Cardiac fibroblast (primary cell): ENCODE measurements at regions not wholly inside any gene's neighbourhood (a gene's known extent, or its start where the extent isn't known, plus 50 kb on each side); places are given as distances from the start of the nearest gene placed in this dataset.
A peak's percentile ranks its signal among the peaks of the same experiment; 100 is the strongest.

Experiments
- DNase-seq, 2 donors: peaks; one replicate each; pipeline versions ENCODE4 v3.0.0 to v3.0.0-alpha.2; 2010; ENCODE audit warnings: low read depth in 2 of 2
- H3K4me3 ChIP-seq, 2 donors: replicated peaks in 1 of 2; 1 replicate in 1 of 2; 2 replicates in 1 of 2; pipeline ENCODE4 v1.5.1; 2011; ENCODE audit warnings: low read depth in 2 of 2, low read length in 2 of 2, mild to moderate bottlenecking in 2 of 2, moderate library complexity in 1 of 2
- CTCF ChIP-seq: IDR thresholded peaks from one replicate; pipeline ENCODE4 v1.5.1; 2011; ENCODE audit warnings: low read depth, mild to moderate bottlenecking, low read length, inconsistent platforms

- TF ChIP-seq CTCF, result no peak
- no peak overlapping the region for H3K4me3 ChIP-seq
- DNase-seq, result no peak
These were observed 1000.4 kb downstream of the STPG2 start for GRCh38 chr4:97142893-97143292.

- no peak for DNase-seq
- TF ChIP-seq CTCF, result no peak
- H3K4me3 ChIP-seq, result no peak overlapping the region
These were observed 999.1 kb downstream of the STPG2 start for GRCh38 chr4:97144199-97144598.

- H3K4me3 ChIP-seq, result no peak overlapping the region
- TF ChIP-seq CTCF, result no peak
- no peak for DNase-seq
These were observed 992.3 kb downstream of the STPG2 start for GRCh38 chr4:97150966-97151365.

- DNase-seq, result no peak
- TF ChIP-seq CTCF, result no peak
- H3K4me3 ChIP-seq, result no peak overlapping the region
These were observed 991.1 kb downstream of the STPG2 start for GRCh38 chr4:97152149-97152548.

- TF ChIP-seq CTCF, result no peak
- peak; percentile 1 to 28 for DNase-seq
- H3K4me3 ChIP-seq, result no peak overlapping the region
These were observed 990.2 kb downstream of the STPG2 start for GRCh38 chr4:97153042-97153441.

- TF ChIP-seq CTCF, result no peak
- H3K4me3 ChIP-seq, result no peak overlapping the region
- DNase-seq, result no peak
These were observed 983.7 kb downstream of the STPG2 start for GRCh38 chr4:97159625-97160024.

GRCh38 chr4:97185233-97185632, 958.0 kb downstream of the STPG2 start:
- no peak overlapping the region for H3K4me3 ChIP-seq
- DNase-seq, result no peak
- no peak for TF ChIP-seq CTCF
